ENCODE measurements at regions not wholly inside any gene's neighbourhood (a gene's known extent, or its start where the extent isn't known, plus 50 kb on each side); places are given as distances from the start of the nearest gene placed in this dataset.

DNA sequence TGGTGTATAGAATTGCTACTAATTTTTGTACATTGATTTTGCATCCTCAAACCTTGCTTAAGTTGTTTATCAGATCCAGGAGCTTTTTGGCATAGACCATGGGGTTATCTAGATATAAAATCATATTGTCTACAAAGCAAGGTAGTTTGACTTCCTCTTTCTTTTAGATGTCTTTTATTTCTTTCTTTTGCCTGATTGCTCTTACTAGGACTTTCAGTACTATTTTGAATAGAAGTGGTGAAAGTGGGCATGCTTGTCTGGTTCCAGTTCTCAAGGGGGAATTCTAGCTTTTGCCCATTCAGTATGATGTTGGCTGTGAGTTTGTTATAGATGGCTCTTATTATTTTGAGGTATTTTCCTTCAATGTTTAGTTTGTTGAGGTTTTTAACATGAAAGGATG lies 187.9 kb upstream of the LCORL start:
- H3K36me3 Mint-ChIP-seq (ENCODE audit: low read depth): no peaks in the 10 kb centered on the region
- DNase-seq (ENCODE audit: low read depth, low spot score): no peak
- H3K27ac Mint-ChIP-seq (ENCODE audit: unreplicated experiment): no peak overlapping the region
- no peak overlapping the region for H3K4me3 Mint-ChIP-seq
- H3K9me3 Mint-ChIP-seq: peaks cover 14% of the 10 kb centered on the region
- peaks cover 3% of the 10 kb centered on the region for H3K27me3 Mint-ChIP-seq (ENCODE audit: low read depth)
- H3K4me1 Mint-ChIP-seq: no peaks in the 10 kb centered on the region
- TF ChIP-seq, protein P1, sequence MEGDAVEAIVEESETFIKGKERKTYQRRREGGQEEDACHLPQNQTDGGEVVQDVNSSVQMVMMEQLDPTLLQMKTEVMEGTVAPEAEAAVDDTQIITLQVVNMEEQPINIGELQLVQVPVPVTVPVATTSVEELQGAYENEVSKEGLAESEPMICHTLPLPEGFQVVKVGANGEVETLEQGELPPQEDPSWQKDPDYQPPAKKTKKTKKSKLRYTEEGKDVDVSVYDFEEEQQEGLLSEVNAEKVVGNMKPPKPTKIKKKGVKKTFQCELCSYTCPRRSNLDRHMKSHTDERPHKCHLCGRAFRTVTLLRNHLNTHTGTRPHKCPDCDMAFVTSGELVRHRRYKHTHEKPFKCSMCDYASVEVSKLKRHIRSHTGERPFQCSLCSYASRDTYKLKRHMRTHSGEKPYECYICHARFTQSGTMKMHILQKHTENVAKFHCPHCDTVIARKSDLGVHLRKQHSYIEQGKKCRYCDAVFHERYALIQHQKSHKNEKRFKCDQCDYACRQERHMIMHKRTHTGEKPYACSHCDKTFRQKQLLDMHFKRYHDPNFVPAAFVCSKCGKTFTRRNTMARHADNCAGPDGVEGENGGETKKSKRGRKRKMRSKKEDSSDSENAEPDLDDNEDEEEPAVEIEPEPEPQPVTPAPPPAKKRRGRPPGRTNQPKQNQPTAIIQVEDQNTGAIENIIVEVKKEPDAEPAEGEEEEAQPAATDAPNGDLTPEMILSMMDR (conservative IDR thresholded peaks at IDR 0.05): no peak

DNA sequence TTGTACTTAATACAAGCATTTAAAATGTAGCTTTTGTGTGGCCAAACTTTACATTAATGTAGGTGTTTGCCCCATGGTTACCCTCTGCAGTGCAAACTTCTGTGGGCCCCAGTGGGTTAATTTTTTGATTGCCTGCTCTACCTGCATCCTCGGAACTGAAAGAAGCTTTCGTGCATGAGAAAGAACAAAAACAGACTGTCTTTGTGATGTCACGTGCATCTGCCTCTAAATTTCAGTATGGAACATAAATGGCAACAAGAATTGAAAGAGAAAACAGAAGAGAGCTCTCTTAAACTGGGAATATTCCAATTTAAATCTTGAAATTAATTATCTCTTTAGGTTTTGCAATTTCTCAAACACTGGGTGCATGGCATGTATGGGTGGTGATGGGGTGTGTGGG lies 182.4 kb upstream of the LCORL start:
- no peaks in the 10 kb centered on the region for H3K9me3 Mint-ChIP-seq
- H3K4me1 Mint-ChIP-seq: peaks cover 5% of the 10 kb centered on the region
- TF ChIP-seq, protein P1 (conservative IDR thresholded peaks at IDR 0.05): no peak
- H3K27me3 Mint-ChIP-seq (ENCODE audit: low read depth): no peaks in the 10 kb centered on the region
- H3K4me3 Mint-ChIP-seq: no peak overlapping the region
- no peak overlapping the region for H3K27ac Mint-ChIP-seq (ENCODE audit: unreplicated experiment)
- DNase-seq (ENCODE audit: low read depth, low spot score): no peak
- no peaks in the 10 kb centered on the region for H3K36me3 Mint-ChIP-seq (ENCODE audit: low read depth)

DNA sequence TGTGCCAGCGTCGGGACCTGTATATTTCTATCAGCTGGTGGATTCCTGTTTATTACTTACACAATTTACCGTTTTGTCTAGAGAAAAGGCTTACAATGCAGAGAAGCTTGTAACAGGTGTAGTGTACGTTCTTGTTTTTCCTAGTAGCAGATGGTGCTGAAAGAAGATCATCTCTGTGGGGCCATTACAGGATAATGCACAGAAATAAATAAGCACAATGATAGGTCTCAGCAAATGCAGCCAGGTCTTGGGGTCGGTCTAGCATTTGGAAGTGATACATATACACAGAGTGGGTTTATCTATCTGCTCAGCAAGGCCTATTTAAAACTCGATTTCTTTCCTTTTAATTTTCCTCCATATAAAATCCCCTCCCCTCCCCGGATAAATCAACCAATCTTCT lies 180.9 kb upstream of the LCORL start:
- H3K27ac Mint-ChIP-seq (ENCODE audit: unreplicated experiment): no peak overlapping the region
- H3K36me3 Mint-ChIP-seq (ENCODE audit: low read depth): no peaks in the 10 kb centered on the region
- no peaks in the 10 kb centered on the region for H3K27me3 Mint-ChIP-seq (ENCODE audit: low read depth)
- TF ChIP-seq, protein P1 (conservative IDR thresholded peaks at IDR 0.05): no peak
- peaks cover 8% of the 10 kb centered on the region for H3K4me1 Mint-ChIP-seq
- no peak for DNase-seq (ENCODE audit: low read depth, low spot score)
- H3K4me3 Mint-ChIP-seq: no peak overlapping the region
- no peaks in the 10 kb centered on the region for H3K9me3 Mint-ChIP-seq

DNA sequence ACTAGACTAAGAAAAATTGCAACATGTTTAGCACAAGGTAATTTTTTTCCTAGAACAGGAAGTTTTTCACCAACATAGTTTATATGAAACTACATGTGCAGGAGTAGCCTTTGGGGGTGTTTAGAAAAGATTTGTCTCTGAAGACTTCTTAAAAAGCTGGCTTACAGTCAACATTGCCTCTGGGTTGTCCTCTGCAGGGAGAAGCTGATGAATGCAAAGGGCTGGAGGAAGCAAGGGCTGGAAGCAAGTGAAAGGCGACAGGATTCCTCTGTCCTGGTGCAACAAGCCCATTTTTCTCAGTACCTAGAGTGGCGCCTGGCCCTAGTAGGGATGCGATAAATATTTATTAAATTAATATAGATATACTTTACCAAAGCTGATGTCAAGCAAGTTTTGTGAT lies 180.3 kb upstream of the LCORL start:
- H3K27me3 Mint-ChIP-seq (ENCODE audit: low read depth): no peaks in the 10 kb centered on the region
- TF ChIP-seq, protein P1 (conservative IDR thresholded peaks at IDR 0.05): no peak
- no peak for DNase-seq (ENCODE audit: low read depth, low spot score)
- H3K4me1 Mint-ChIP-seq: peaks cover 14% of the 10 kb centered on the region
- H3K4me3 Mint-ChIP-seq: no peak overlapping the region
- H3K9me3 Mint-ChIP-seq: no peaks in the 10 kb centered on the region
- H3K27ac Mint-ChIP-seq (ENCODE audit: unreplicated experiment): no peak overlapping the region
- H3K36me3 Mint-ChIP-seq (ENCODE audit: low read depth): no peaks in the 10 kb centered on the region

DNA sequence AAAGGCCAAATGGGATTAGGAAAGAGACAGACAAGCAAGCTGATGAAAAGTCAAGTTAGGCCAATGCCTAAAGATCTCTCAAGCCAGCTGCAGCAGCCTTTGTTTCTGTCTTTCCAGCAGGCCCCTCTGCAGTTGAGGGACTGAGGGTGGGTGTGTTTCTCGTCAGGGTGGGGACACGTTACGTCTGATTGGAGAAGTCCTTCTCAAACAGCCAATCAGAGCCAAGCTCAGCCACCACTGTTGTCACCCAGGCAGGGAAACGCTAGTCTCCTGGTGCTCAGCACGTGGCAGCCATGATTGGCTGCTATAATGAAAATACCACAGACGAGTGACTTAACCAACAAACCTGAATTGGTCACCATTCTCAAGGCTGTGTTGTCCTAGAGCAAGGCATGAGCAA lies 177.1 kb upstream of the LCORL start:
- H3K4me1 Mint-ChIP-seq: peaks cover 16% of the 10 kb centered on the region
- no peak overlapping the region for H3K27ac Mint-ChIP-seq (ENCODE audit: unreplicated experiment)
- TF ChIP-seq, protein P1 (conservative IDR thresholded peaks at IDR 0.05): no peak
- no peaks in the 10 kb centered on the region for H3K36me3 Mint-ChIP-seq (ENCODE audit: low read depth)
- DNase-seq (ENCODE audit: low read depth, low spot score): no peak
- H3K27me3 Mint-ChIP-seq (ENCODE audit: low read depth): no peaks in the 10 kb centered on the region
- H3K4me3 Mint-ChIP-seq: no peak overlapping the region
- no peaks in the 10 kb centered on the region for H3K9me3 Mint-ChIP-seq

DNA sequence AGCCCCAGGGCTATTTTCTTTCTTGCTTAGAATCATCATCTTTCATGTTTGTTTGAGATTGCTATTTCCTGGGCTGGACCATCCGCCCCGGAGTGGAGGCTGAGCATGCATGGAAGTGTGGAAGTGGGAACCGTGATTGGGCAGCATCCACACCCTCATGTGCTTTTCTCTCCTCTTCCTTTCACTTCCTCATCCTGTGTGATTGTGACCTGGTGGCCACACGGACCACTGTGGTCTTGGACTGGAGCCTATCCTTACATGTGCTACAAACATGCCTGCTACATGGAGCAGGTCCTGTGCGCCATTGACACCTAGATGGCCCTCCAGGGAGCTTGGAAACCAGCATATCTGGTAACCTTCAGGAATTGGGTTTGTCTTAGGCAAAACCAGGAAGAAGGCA lies 175.9 kb upstream of the LCORL start:
- Mint-ChIP-seq H3K27me3 (ENCODE audit: low read depth) (peaks cover under 1% of the 10 kb centered on the region), H3K27ac (ENCODE audit: unreplicated experiment) (no peak overlapping the region), H3K4me3 (no peak overlapping the region), H3K9me3 (no peaks in the 10 kb centered on the region), H3K36me3 (ENCODE audit: low read depth) (no peaks in the 10 kb centered on the region), H3K4me1 (peaks cover 16% of the 10 kb centered on the region)
- no peak for DNase-seq (ENCODE audit: low read depth, low spot score)
- TF ChIP-seq, protein P1 (conservative IDR thresholded peaks at IDR 0.05): no peak
